Stimulated activated CD4-positive, alpha-beta T cell treated with anti-CD3 and anti-CD28 coated beads, Interleukin-15, amount 100 ng/mL, for 24 hours (primary cell): ENCODE measurements at regions not wholly inside any gene's neighbourhood (a gene's known extent, or its start where the extent isn't known, plus 50 kb on each side); places are given as distances from the start of the nearest gene placed in this dataset.
"Not testable (repeated sequence)": the region's sequence is repeated elsewhere in the genome, so short reads cannot be mapped to it uniquely, and the experiment has no call there.

Experiments
- DNase-seq: peaks from one replicate; pipeline ENCODE4 v3.0.0-alpha.2; 2020

GRCh38 chr4:177809791-177810190, 367.6 kb upstream of the AGA start:
- no peak for DNase-seq

- no peak for DNase-seq
Measured at GRCh38 chr4:177810220-177810619, 368.0 kb upstream of the AGA start.

- not testable (repeated sequence) for DNase-seq
Measured at GRCh38 chr4:177818392-177818791, 376.2 kb upstream of the AGA start.

GRCh38 chr4:177826973-177827372, 384.7 kb upstream of the AGA start:
- no peak for DNase-seq

GRCh38 chr4:177841258-177841657, 399.0 kb upstream of the AGA start:
- no peak for DNase-seq

- DNase-seq = no peak
Measured at GRCh38 chr4:177853229-177853628, 411.0 kb upstream of the AGA start.

GRCh38 chr4:177855507-177856197, 413.4 kb upstream of the AGA start:
- no peak for DNase-seq

- no peak for DNase-seq
Measured at GRCh38 chr4:177860171-177860570, 417.9 kb upstream of the AGA start.

GRCh38 chr4:177861551-177862094, 419.4 kb upstream of the AGA start:
- DNase-seq = no peak

- no peak for DNase-seq
Measured at GRCh38 chr4:177862541-177863176, 420.4 kb upstream of the AGA start.

GRCh38 chr4:177879851-177880250, 437.6 kb upstream of the AGA start:
- DNase-seq = no peak

GRCh38 chr4:177895136-177895535, 452.9 kb upstream of the AGA start:
- no peak for DNase-seq

GRCh38 chr4:177901786-177902185, 459.5 kb upstream of the AGA start:
- no peak for DNase-seq

- no peak for DNase-seq
Measured at GRCh38 chr4:177902386-177902785, 460.1 kb upstream of the AGA start.

GRCh38 chr4:177907736-177908424, 465.6 kb upstream of the AGA start:
- no peak for DNase-seq

GRCh38 chr4:177921715-177922114, 479.5 kb upstream of the AGA start:
- DNase-seq = no peak

- DNase-seq = no peak
Measured at GRCh38 chr4:177923888-177924287, 481.7 kb upstream of the AGA start.

- DNase-seq = no peak
Measured at GRCh38 chr4:177937041-177937440, 494.8 kb upstream of the AGA start.

GRCh38 chr4:177938226-177938625, 496.0 kb upstream of the AGA start:
- DNase-seq = no peak

GRCh38 chr4:177945268-177945667, 503.0 kb upstream of the AGA start:
- DNase-seq = no peak

- no peak for DNase-seq
Measured at GRCh38 chr4:177947607-177948006, 505.4 kb upstream of the AGA start.

GRCh38 chr4:177948853-177949252, 506.6 kb upstream of the AGA start:
- no peak for DNase-seq

GRCh38 chr4:177951026-177951425, 508.8 kb upstream of the AGA start:
- DNase-seq = no peak

- no peak for DNase-seq
Measured at GRCh38 chr4:177952723-177953122, 510.5 kb upstream of the AGA start.
